Right lobe of liver (tissue), 6 donors: ENCODE measurements at regions not wholly inside any gene's neighbourhood (a gene's known extent, or its start where the extent isn't known, plus 50 kb on each side); places are given as distances from the start of the nearest gene placed in this dataset.
A peak's percentile ranks its signal among the peaks of the same experiment; 100 is the strongest.

Experiments
- ATAC-seq, 4 donors: fragments of 200-7000 bp; cut with Tn5 transposase; one replicate each; pipeline ENCODE4 v1.9.1; 2020; ENCODE audit warnings: mild to moderate bottlenecking in 4 of 4, moderate library complexity in 4 of 4
- DNase-seq, 3 donors: peaks; one replicate each; pipeline ENCODE4 v3.0.0-alpha.2; 2020
- H3K27ac ChIP-seq, 3 donors: fragments of 200-600 bp; one replicate each; pipeline ENCODE4 v1.8.0; 2022
- H3K27me3 ChIP-seq, 2 donors: fragments of 200-600 bp; one replicate each; pipeline ENCODE4 v1.8.0; 2022
- H3K36me3 ChIP-seq, 4 donors: fragments of 200-600 bp; sonication (generic) in 1 of 4; one replicate each; pipeline versions ENCODE4 v1.5.1 to v1.8.0; 2017 to 2022; ENCODE audit warnings: control low read depth in 1 of 4
- H3K4me1 ChIP-seq, 4 donors: fragments of 200-600 bp; sonication (generic) in 1 of 4; one replicate each; pipeline versions ENCODE4 v1.5.1 to v1.8.0; 2017 to 2022; ENCODE audit warnings: control low read depth in 1 of 4
- H3K4me3 ChIP-seq, 3 donors: fragments of 200-600 bp; one replicate each; pipeline ENCODE4 v1.8.0; 2022
- H3K9me3 ChIP-seq, 4 donors: fragments of 200-600 bp; sonication (generic) in 1 of 4; one replicate each; pipeline versions ENCODE4 v1.5.1 to v1.8.0; 2017 to 2022; ENCODE audit warnings: control low read depth in 1 of 4
- CTCF ChIP-seq, 4 donors: fragments of 200-600 bp in 3 of 4; fragments of 450-650 bp in 1 of 4; IDR thresholded peaks; one replicate each; pipeline versions ENCODE4 v1.5.1 to v1.8.0; 2016 to 2022; ENCODE audit warnings: antibody characterized with exemption in 4 of 4, mild to moderate bottlenecking in 2 of 4
- POLR2A ChIP-seq: fragments of 450-650 bp; IDR thresholded peaks from one replicate; pipeline ENCODE4 v1.6.1; 2017; ENCODE audit warnings: antibody characterized with exemption, mild to moderate bottlenecking
- WGBS: methylation state at CpG from one replicate; pipeline ENCODE4 v1.1.6; 2018; ENCODE audit warnings: low coverage, low lambda C conversion rate; ENCODE audit not compliant: insufficient coverage; ENCODE audit errors: missing lambda C conversion rate; 5-methylcytosine and 5-hydroxymethylcytosine counted together
- intact Hi-C, 2 donors: fragments of 100-400 bp; cut with DNase I; formaldehyde crosslinking; loops; one replicate each; pipeline versions ENCODE4 v1.11.2 to v1.14.1; 2022
- donor health status: DM: no; HTN: yes; CAD: no.
- donor health status: DM: no; HTN: no; CAD: no.
- donor health status: DM: no; HTN: no; CAD: no.
- donor health status: DM: no; HTN: yes; CAD: no.
- donor health status: DM: no; HTN: yes; CAD: no.

- no peak for DNase-seq
- intact Hi-C loops, result no loop called here
- no peak overlapping the region for H3K4me3 ChIP-seq
- H3K27me3 ChIP-seq, result no peaks in the 10 kb centered on the region
- H3K4me1 ChIP-seq, result no peaks in the 10 kb centered on the region
- no peak overlapping the region for H3K27ac ChIP-seq
- TF ChIP-seq POLR2A (no peak), CTCF (IDR thresholded peaks at IDR 0.05) (no peak)
- peak in 1 of 4 donors; percentile 24 for ATAC-seq
- no peaks in the 10 kb centered on the region for H3K9me3 ChIP-seq
- H3K36me3 ChIP-seq, result no peaks in the 10 kb centered on the region
- 39% methylated on average over 4 of the region's 4 CpGs for WGBS
These were observed 959.1 kb downstream of the CDH11 start for GRCh38 chr16:64162613-64163375.

- intact Hi-C loops, result no loop called here
- TF ChIP-seq POLR2A (no peak), CTCF (IDR thresholded peaks at IDR 0.05) (no peak)
- no peak for DNase-seq
These were observed 961.9 kb downstream of the CDH11 start for GRCh38 chr16:64159976-64160375.

DNA sequence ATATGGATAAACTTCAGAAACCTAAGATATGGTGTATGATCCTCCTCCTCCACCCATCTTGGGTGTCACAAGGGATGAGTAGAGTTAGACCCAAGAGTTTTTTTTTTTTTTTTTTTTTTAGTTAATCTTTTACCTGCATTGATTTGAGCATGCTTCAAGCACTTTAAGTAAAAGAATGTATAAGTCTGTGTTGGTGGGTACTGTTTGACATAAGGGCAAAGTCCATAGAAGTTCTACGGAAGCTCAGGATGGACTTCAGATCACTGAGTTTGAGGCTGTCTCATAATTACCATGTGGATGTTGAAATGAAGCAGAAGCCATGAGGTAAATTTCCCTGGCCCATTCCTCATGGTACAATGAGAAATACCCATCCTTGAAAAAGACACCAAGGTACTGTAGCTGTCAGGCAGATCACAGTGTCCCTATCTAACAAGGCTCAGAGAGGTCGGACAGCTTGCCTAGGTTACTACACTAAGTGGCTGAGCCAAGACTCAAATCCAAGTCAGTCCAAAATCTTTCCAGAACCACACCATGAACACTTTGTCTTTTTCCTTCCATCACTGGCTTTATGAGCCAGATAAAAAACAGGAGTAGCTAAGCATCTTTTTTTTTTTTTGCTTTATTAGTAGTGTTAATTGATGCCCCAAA lies 962.8 kb downstream of the CDH11 start:
- Histone ChIP-seq H3K4me1 (no peaks in the 10 kb centered on the region), H3K9me3 (no peaks in the 10 kb centered on the region), H3K4me3 (no peak overlapping the region), H3K36me3 (no peaks in the 10 kb centered on the region), H3K27ac (no peak overlapping the region), H3K27me3 (no peaks in the 10 kb centered on the region)
- ATAC-seq, result no peak
- intact Hi-C loops, result no loop called here
- DNase-seq, result no peak
- WGBS, result 44% methylated on average over 2 of the region's 2 CpGs
- TF ChIP-seq POLR2A (no peak), CTCF (IDR thresholded peaks at IDR 0.05) (no peak)

More at GRCh38 chr16:64159976-64160375, 961.9 kb downstream of the CDH11 start:
- Histone ChIP-seq H3K9me3 (no peaks in the 10 kb centered on the region), H3K4me3 (no peak overlapping the region), H3K4me1 (no peaks in the 10 kb centered on the region), H3K27ac (no peak overlapping the region), H3K27me3 (no peaks in the 10 kb centered on the region), H3K36me3 (no peaks in the 10 kb centered on the region)
- ATAC-seq, result no peak
- WGBS, result 77% methylated on average over 2 of the region's 2 CpGs

- Histone ChIP-seq H3K36me3 (no peaks in the 10 kb centered on the region), H3K27ac (no peak overlapping the region), H3K4me3 (no peak overlapping the region), H3K27me3 (no peaks in the 10 kb centered on the region), H3K4me1 (no peaks in the 10 kb centered on the region), H3K9me3 (no peaks in the 10 kb centered on the region)
- WGBS, result 73% methylated on average over 3 of the region's 3 CpGs
- ATAC-seq (no peak), DNase-seq (no peak)
- intact Hi-C loops, result no loop called here
- TF ChIP-seq POLR2A (no peak), CTCF (IDR thresholded peaks at IDR 0.05) (no peak)
These were observed 968.1 kb downstream of the CDH11 start for GRCh38 chr16:64153718-64154117.
